ENCODE measurements at regions not wholly inside any gene's neighbourhood (a gene's known extent, or its start where the extent isn't known, plus 50 kb on each side); places are given as distances from the start of the nearest gene placed in this dataset.

DNA sequence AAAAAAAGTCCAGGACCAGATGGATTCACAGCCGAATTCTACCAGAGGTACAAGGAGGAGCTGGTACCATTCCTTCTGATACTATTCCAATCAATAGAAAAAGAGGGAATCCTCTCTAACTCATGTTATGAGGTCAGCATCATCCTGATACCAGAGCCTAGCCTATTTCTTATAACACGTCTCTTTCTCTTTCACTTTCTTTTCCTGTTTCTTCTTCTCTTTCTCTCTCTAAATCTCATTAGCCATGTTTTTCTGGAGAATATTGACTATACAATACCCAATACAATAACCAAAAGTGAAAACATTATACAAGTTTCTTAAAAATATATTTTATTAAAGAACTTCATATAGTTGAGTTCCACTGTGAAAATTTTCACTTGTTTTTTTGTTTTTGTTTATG lies 1154.9 kb upstream of the PCDH7 start:
- H3K9me3 Mint-ChIP-seq: peaks cover 10% of the 10 kb centered on the region
- H3K36me3 Mint-ChIP-seq: no peaks in the 10 kb centered on the region
- TF ChIP-seq, protein P1, sequence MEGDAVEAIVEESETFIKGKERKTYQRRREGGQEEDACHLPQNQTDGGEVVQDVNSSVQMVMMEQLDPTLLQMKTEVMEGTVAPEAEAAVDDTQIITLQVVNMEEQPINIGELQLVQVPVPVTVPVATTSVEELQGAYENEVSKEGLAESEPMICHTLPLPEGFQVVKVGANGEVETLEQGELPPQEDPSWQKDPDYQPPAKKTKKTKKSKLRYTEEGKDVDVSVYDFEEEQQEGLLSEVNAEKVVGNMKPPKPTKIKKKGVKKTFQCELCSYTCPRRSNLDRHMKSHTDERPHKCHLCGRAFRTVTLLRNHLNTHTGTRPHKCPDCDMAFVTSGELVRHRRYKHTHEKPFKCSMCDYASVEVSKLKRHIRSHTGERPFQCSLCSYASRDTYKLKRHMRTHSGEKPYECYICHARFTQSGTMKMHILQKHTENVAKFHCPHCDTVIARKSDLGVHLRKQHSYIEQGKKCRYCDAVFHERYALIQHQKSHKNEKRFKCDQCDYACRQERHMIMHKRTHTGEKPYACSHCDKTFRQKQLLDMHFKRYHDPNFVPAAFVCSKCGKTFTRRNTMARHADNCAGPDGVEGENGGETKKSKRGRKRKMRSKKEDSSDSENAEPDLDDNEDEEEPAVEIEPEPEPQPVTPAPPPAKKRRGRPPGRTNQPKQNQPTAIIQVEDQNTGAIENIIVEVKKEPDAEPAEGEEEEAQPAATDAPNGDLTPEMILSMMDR (IDR thresholded peaks at IDR 0.05; ENCODE audit: unreplicated experiment): no peak
- H3K4me1 Mint-ChIP-seq: no peaks in the 10 kb centered on the region
- no peak for DNase-seq (ENCODE audit: low spot score in 2 of 2, unreplicated experiment in 2 of 2)
- H3K27ac Mint-ChIP-seq: no peak overlapping the region
- H3K4me3 Mint-ChIP-seq: no peak overlapping the region
- no peaks in the 10 kb centered on the region for H3K27me3 Mint-ChIP-seq (ENCODE audit: low read depth)

DNA sequence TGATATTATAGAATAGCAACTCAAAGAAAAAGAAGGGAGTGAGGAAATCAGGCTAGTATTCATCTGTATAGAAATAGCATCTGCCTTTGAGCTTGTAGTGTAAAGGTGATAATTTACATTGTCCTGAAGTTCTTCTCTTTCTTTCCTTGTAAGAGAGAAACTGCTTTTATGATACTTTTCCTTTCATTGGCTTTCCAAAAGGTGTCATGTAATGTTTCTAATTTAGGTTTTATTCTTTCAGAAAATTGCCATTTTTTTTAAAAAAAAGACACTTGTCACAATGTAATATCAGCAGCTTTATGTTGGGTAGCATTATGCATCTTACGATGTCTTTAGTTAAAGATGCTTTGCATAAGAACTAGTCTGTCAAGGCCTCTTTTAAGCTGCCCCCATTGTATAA lies 1153.8 kb upstream of the PCDH7 start:
- H3K27ac Mint-ChIP-seq: no peak overlapping the region
- H3K4me1 Mint-ChIP-seq: no peaks in the 10 kb centered on the region
- no peak overlapping the region for H3K4me3 Mint-ChIP-seq
- DNase-seq (ENCODE audit: low spot score in 2 of 2, unreplicated experiment in 2 of 2): no peak
- no peaks in the 10 kb centered on the region for H3K27me3 Mint-ChIP-seq (ENCODE audit: low read depth)
- TF ChIP-seq, protein P1 (IDR thresholded peaks at IDR 0.05; ENCODE audit: unreplicated experiment): no peak
- H3K36me3 Mint-ChIP-seq: no peaks in the 10 kb centered on the region
- H3K9me3 Mint-ChIP-seq: peaks cover 10% of the 10 kb centered on the region

DNA sequence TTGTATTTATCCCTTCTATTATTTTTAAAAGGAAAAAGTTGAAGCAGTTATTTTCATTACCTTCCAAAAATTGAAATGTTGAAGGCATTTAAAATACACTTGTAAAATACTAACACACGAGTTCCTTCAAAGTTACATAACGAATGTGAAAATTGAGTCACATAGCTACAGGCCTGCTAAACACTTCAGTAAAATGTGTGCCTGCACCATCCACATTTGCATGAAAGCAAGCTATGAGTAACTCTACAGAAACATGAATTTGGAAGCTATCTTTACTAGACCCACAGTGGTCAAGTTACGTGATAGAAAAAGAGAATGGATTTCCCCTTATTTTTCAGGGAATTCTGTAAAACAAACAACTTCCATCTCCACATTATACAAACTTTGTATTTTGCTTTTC lies 1148.8 kb upstream of the PCDH7 start:
- Mint-ChIP-seq H3K27me3 (ENCODE audit: low read depth) (no peaks in the 10 kb centered on the region), H3K27ac (no peak overlapping the region), H3K4me3 (no peak overlapping the region), H3K9me3 (no peaks in the 10 kb centered on the region), H3K4me1 (no peaks in the 10 kb centered on the region), H3K36me3 (no peaks in the 10 kb centered on the region)
- TF ChIP-seq, protein P1 (IDR thresholded peaks at IDR 0.05; ENCODE audit: unreplicated experiment): no peak
- DNase-seq (ENCODE audit: low spot score in 2 of 2, unreplicated experiment in 2 of 2): no peak

DNA sequence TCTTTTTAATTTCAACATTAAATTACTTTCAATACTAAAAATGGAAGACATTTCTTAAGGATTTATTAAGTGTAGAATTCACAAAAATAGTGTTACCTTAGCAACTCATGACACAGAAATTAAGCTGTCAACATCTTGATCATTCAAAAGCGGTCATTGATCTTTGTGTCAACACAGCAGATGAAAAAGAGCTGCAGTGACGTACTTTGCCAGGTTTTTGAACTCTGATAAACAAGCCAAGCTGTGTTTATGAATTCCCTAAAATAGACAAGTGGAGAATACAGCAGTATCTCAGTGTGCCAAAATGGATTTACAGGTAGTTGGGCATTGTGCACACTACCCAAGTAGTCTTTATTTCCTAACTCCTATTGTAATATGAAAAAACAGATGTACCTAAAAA lies 1141.8 kb upstream of the PCDH7 start:
- no peaks in the 10 kb centered on the region for H3K36me3 Mint-ChIP-seq
- no peak overlapping the region for H3K4me3 Mint-ChIP-seq
- no peak for DNase-seq (ENCODE audit: low spot score in 2 of 2, unreplicated experiment in 2 of 2)
- H3K27ac Mint-ChIP-seq: no peak overlapping the region
- peaks cover 2% of the 10 kb centered on the region for H3K27me3 Mint-ChIP-seq (ENCODE audit: low read depth)
- H3K9me3 Mint-ChIP-seq: no peaks in the 10 kb centered on the region
- TF ChIP-seq, protein P1 (IDR thresholded peaks at IDR 0.05; ENCODE audit: unreplicated experiment): no peak
- no peaks in the 10 kb centered on the region for H3K4me1 Mint-ChIP-seq

DNA sequence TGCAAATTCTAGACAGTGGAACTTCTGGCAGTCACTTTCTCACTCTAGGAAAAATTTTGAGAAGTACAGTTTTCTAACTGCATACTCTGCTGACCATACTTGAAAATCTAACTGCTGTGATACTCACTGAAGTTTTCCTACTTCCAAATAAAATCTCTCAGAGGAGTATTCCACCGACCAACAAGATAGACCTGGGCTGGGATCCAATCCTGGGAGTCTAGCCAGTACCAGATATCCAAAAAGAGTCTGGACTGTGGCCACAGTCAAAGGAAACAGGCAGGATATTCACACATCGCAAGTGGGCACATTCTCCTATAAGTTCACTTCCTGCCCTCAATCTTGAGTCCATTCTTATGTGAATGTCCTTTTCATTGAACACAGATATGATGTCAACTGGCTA lies 1138.7 kb upstream of the PCDH7 start:
- H3K4me3 Mint-ChIP-seq: no peak overlapping the region
- no peaks in the 10 kb centered on the region for H3K9me3 Mint-ChIP-seq
- peaks cover 2% of the 10 kb centered on the region for H3K27me3 Mint-ChIP-seq (ENCODE audit: low read depth)
- no peaks in the 10 kb centered on the region for H3K36me3 Mint-ChIP-seq
- DNase-seq (ENCODE audit: low spot score in 2 of 2, unreplicated experiment in 2 of 2): no peak
- no peaks in the 10 kb centered on the region for H3K4me1 Mint-ChIP-seq
- TF ChIP-seq, protein P1 (IDR thresholded peaks at IDR 0.05; ENCODE audit: unreplicated experiment): no peak
- H3K27ac Mint-ChIP-seq: no peak overlapping the region

DNA sequence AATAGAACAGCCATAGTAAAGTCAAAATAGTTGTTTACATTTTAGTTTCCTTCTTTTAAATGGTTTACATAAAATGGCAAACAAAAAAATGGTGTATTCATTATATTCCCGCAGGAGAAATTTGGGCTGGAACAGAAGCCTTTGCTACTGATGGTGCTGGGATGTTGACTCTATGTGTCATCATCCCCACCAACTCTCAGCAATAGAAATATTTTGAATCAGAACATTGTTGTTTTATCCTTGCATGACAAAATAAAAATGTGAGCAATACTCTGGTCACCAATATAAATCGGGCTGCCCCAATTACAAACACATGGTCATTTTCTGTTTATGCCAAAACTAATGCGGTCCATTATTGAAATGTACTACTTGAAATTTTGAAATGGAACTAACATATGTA lies 1131.6 kb upstream of the PCDH7 start:
- Mint-ChIP-seq H3K4me1 (no peaks in the 10 kb centered on the region), H3K27ac (no peak overlapping the region), H3K4me3 (no peak overlapping the region), H3K36me3 (no peaks in the 10 kb centered on the region), H3K27me3 (ENCODE audit: low read depth) (no peaks in the 10 kb centered on the region), H3K9me3 (peaks cover 31% of the 10 kb centered on the region)
- TF ChIP-seq, protein P1 (IDR thresholded peaks at IDR 0.05; ENCODE audit: unreplicated experiment): no peak
- no peak for DNase-seq (ENCODE audit: low spot score in 2 of 2, unreplicated experiment in 2 of 2)

Measured in mesothelial cell of epicardium (in vitro differentiated cells).